Fibroblast of lung (primary cell): ENCODE measurements at regions not wholly inside any gene's neighbourhood (a gene's known extent, or its start where the extent isn't known, plus 50 kb on each side); places are given as distances from the start of the nearest gene placed in this dataset.

Source experiments
- DNase-seq, 2 donors: peaks; one replicate each; pipeline versions ENCODE4 v3.0.0 to v3.0.0-alpha.2; 2010; ENCODE audit warnings: low read depth in 2 of 2
- H2AFZ ChIP-seq: 2 replicates; pipeline ENCODE4 v1.5.1; 2012; ENCODE audit warnings: low read length, control low read depth, inconsistent platforms
- H3K27ac ChIP-seq: 2 replicates; pipeline ENCODE4 v1.5.1; 2011; ENCODE audit warnings: low read length, control low read depth; ENCODE audit not compliant: insufficient read depth
- H3K27me3 ChIP-seq: 2 replicates; pipeline ENCODE4 v1.5.1; 2011; ENCODE audit warnings: mild to moderate bottlenecking, low read length; ENCODE audit not compliant: control insufficient read depth, insufficient read depth
- H3K36me3 ChIP-seq: 2 replicates; pipeline ENCODE4 v1.5.1; 2011; ENCODE audit warnings: low read length; ENCODE audit not compliant: control insufficient read depth, insufficient read depth
- H3K4me1 ChIP-seq: 2 replicates; pipeline ENCODE4 v1.5.1; 2011; ENCODE audit warnings: low read length; ENCODE audit not compliant: control insufficient read depth, insufficient read depth; ENCODE audit errors: extremely low read depth
- H3K4me2 ChIP-seq: 2 replicates; pipeline ENCODE4 v1.5.1; 2011; ENCODE audit warnings: low read length, control low read depth; ENCODE audit not compliant: insufficient read depth; ENCODE audit errors: extremely low read depth
- H3K4me3 ChIP-seq, 4 experiments: fragments of 200-600 bp in 1 of 4; sonication (generic) in 1 of 4; replicated peaks in 1 of 4; 2 replicates each; pipeline ENCODE4 v1.5.1; 2011 to 2016; ENCODE audit warnings: low read length in 4 of 4, low read depth in 3 of 4, mild to moderate bottlenecking in 3 of 4, control low read depth in 2 of 4, inconsistent platforms in 1 of 4, mixed read lengths in 1 of 4; ENCODE audit not compliant: insufficient read depth in 1 of 4; ENCODE audit errors: control extremely low read depth in 1 of 4
- H3K79me2 ChIP-seq: 2 replicates; pipeline ENCODE4 v1.5.1; 2012; ENCODE audit warnings: mild to moderate bottlenecking, low read length, inconsistent platforms; ENCODE audit not compliant: control insufficient read depth, insufficient read depth
- H3K9ac ChIP-seq: 2 replicates; pipeline ENCODE4 v1.5.1; 2011; ENCODE audit warnings: mild to moderate bottlenecking, low read length, control low read depth; ENCODE audit not compliant: insufficient read depth
- H3K9me3 ChIP-seq: 2 replicates; pipeline ENCODE4 v1.5.1; 2012; ENCODE audit warnings: low read depth, low read length; ENCODE audit not compliant: control insufficient read depth, insufficient read depth
- H4K20me1 ChIP-seq: 2 replicates; pipeline ENCODE4 v1.5.1; 2011; ENCODE audit warnings: low read length; ENCODE audit not compliant: control insufficient read depth, insufficient read depth; ENCODE audit errors: extremely low read depth
- CTCF ChIP-seq, 2 donors: IDR thresholded peaks in 1 of 2; conservative IDR thresholded peaks in 1 of 2; 1 replicate in 1 of 2; 2 replicates in 1 of 2; pipeline ENCODE4 v1.5.1; 2011 to 2012; ENCODE audit warnings: low read length in 2 of 2, control low read depth in 1 of 2, inconsistent platforms in 1 of 2, low read depth in 1 of 2, mild to moderate bottlenecking in 1 of 2
- EZH2 ChIP-seq: IDR thresholded peaks from 2 replicates; pipeline ENCODE4 v1.5.1; 2012; ENCODE audit warnings: low read length, control low read depth, mild to moderate bottlenecking; ENCODE audit errors: missing control alignments

GRCh38 chr17:36717088-36717487 is 115.7 kb downstream of the MRM1 start:
- Histone ChIP-seq H3K36me3 (no peaks in the 10 kb centered on the region), H3K27me3 (no peaks in the 10 kb centered on the region), H3K9me3 (no peaks in the 10 kb centered on the region), H3K4me2 (no peak overlapping the region), H2AFZ (no peak overlapping the region), H3K4me3 (no peak overlapping the region), H3K9ac (no peak overlapping the region), H4K20me1 (no peaks in the 10 kb centered on the region), H3K27ac (no peak overlapping the region), H3K79me2 (no peaks in the 10 kb centered on the region), H3K4me1 (no peaks in the 10 kb centered on the region)
- TF ChIP-seq CTCF (conservative IDR thresholded peaks at IDR 0.05 in 1 of 2, IDR thresholded peaks at IDR 0.05 in 1 of 2; ENCODE audit: low read depth in 1 of 2, low read length in 2 of 2), result no peak
- no peak for TF ChIP-seq EZH2
- no peak for DNase-seq

GRCh38 chr17:36720131-36720530 is 118.7 kb downstream of the MRM1 start:
- no peak overlapping the region for H3K4me2 ChIP-seq
- H3K36me3 ChIP-seq, result no peaks in the 10 kb centered on the region
- no peak overlapping the region for H3K9ac ChIP-seq
- H3K4me3 ChIP-seq, result no peak overlapping the region
- TF ChIP-seq CTCF (conservative IDR thresholded peaks at IDR 0.05 in 1 of 2, IDR thresholded peaks at IDR 0.05 in 1 of 2; ENCODE audit: low read depth in 1 of 2, low read length in 2 of 2) (no peak), EZH2 (no peak)
- H4K20me1 ChIP-seq, result no peaks in the 10 kb centered on the region
- DNase-seq, result no peak
- H3K79me2 ChIP-seq, result no peaks in the 10 kb centered on the region
- no peaks in the 10 kb centered on the region for H3K27me3 ChIP-seq
- no peaks in the 10 kb centered on the region for H3K9me3 ChIP-seq
- H3K4me1 ChIP-seq, result no peaks in the 10 kb centered on the region
- H2AFZ ChIP-seq, result no peak overlapping the region
- no peak overlapping the region for H3K27ac ChIP-seq

GRCh38 chr17:36721560-36722120 is 120.3 kb downstream of the MRM1 start:
- Histone ChIP-seq H3K9ac (no peak overlapping the region), H3K36me3 (no peaks in the 10 kb centered on the region), H3K79me2 (no peaks in the 10 kb centered on the region), H3K9me3 (no peaks in the 10 kb centered on the region), H3K4me2 (no peak overlapping the region), H2AFZ (no peak overlapping the region), H4K20me1 (no peaks in the 10 kb centered on the region), H3K4me1 (no peaks in the 10 kb centered on the region), H3K4me3 (peak overlapping the region in 2 of 4 experiments; percentile 15 to 46), H3K27ac (no peak overlapping the region), H3K27me3 (peaks cover 6% of the 10 kb centered on the region)
- no peak for TF ChIP-seq EZH2
- TF ChIP-seq CTCF (conservative IDR thresholded peaks at IDR 0.05 in 1 of 2, IDR thresholded peaks at IDR 0.05 in 1 of 2; ENCODE audit: low read depth in 1 of 2, low read length in 2 of 2), result no peak
- DNase-seq, result no peak
